ENCODE measurements at regions not wholly inside any gene's neighbourhood (a gene's known extent, or its start where the extent isn't known, plus 50 kb on each side); places are given as distances from the start of the nearest gene placed in this dataset.

GRCh38 chr2:78887446-78887845, 138.1 kb upstream of the REG3G start:
- no peaks in the 10 kb centered on the region for H3K4me1 ChIP-seq
- H3K27me3 ChIP-seq (replicated peaks; ENCODE audit: control insufficient read depth, insufficient read depth, low read length), result no peaks in the 10 kb centered on the region
- intact Hi-C loops (cut with micrococcal nuclease; ENCODE audit: unreplicated experiment), result no loop called here
- H3K27ac Mint-ChIP-seq (ENCODE audit: unreplicated experiment), result no peak overlapping the region
- H3K9me3 ChIP-seq, result no peaks in the 10 kb centered on the region
- H3K27me3 Mint-ChIP-seq (ENCODE audit: insufficient read depth, unreplicated experiment), result peaks cover 28% of the 10 kb centered on the region
- H3K36me3 Mint-ChIP-seq (ENCODE audit: insufficient read depth, unreplicated experiment), result no peaks in the 10 kb centered on the region
- no peaks in the 10 kb centered on the region for H3K9me3 Mint-ChIP-seq (ENCODE audit: unreplicated experiment)
- CTCF ChIA-PET, result interaction anchor here (0.6 kb wide), 1 partner anchor 112 kb away, joined by 4 read pairs; no protein-coding TSS in a partner anchor
- H3K4me3 ChIP-seq (ENCODE audit: low read depth, low read length), result no peak overlapping the region
- no peak for TF ChIP-seq CTCF (IDR thresholded peaks at IDR 0.05; ENCODE audit: insufficient read depth in 1 of 2, low read depth in 1 of 2, low read length in 1 of 2, severe bottlenecking in 1 of 2, unreplicated experiment in 1 of 2)
- no peaks in the 10 kb centered on the region for H3K36me3 ChIP-seq (ENCODE audit: control insufficient read depth, insufficient read depth, low read length)
- H3K4me1 Mint-ChIP-seq (ENCODE audit: low read depth, unreplicated experiment), result no peaks in the 10 kb centered on the region
- POLR2A ChIA-PET, result no interaction called here
- DNase-seq, result no peak
- H3K4me3 Mint-ChIP-seq (ENCODE audit: unreplicated experiment), result no peak overlapping the region
- no TSS peak for BruUV-seq (replicated peaks)

- intact Hi-C loops (cut with micrococcal nuclease; ENCODE audit: unreplicated experiment), result no loop called here
- Mint-ChIP-seq H3K9me3 (ENCODE audit: unreplicated experiment) (no peaks in the 10 kb centered on the region), H3K36me3 (ENCODE audit: insufficient read depth, unreplicated experiment) (no peaks in the 10 kb centered on the region), H3K27ac (ENCODE audit: unreplicated experiment) (no peak overlapping the region), H3K4me3 (ENCODE audit: unreplicated experiment) (no peak overlapping the region), H3K27me3 (ENCODE audit: insufficient read depth, unreplicated experiment) (peaks cover 21% of the 10 kb centered on the region), H3K4me1 (ENCODE audit: low read depth, unreplicated experiment) (no peaks in the 10 kb centered on the region)
- no peak for TF ChIP-seq CTCF (IDR thresholded peaks at IDR 0.05; ENCODE audit: insufficient read depth in 1 of 2, low read depth in 1 of 2, low read length in 1 of 2, severe bottlenecking in 1 of 2, unreplicated experiment in 1 of 2)
- ChIA-PET CTCF (no interaction called here), POLR2A (no interaction called here)
- DNase-seq, result no peak
- no TSS peak for BruUV-seq (replicated peaks)
- H3K9me3 ChIP-seq, result no peaks in the 10 kb centered on the region
- no peak overlapping the region for H3K4me3 ChIP-seq (ENCODE audit: low read depth, low read length)
- no peaks in the 10 kb centered on the region for H3K27me3 ChIP-seq (replicated peaks; ENCODE audit: control insufficient read depth, insufficient read depth, low read length)
- no peaks in the 10 kb centered on the region for H3K36me3 ChIP-seq (ENCODE audit: control insufficient read depth, insufficient read depth, low read length)
- H3K4me1 ChIP-seq, result no peaks in the 10 kb centered on the region
These were observed 134.6 kb upstream of the REG3G start for GRCh38 chr2:78890935-78891334.

GRCh38 chr2:78892295-78892694, 133.2 kb upstream of the REG3G start:
- ChIA-PET CTCF (no interaction called here), POLR2A (no interaction called here)
- no peaks in the 10 kb centered on the region for H3K9me3 ChIP-seq
- H3K4me1 Mint-ChIP-seq (ENCODE audit: low read depth, unreplicated experiment), result no peaks in the 10 kb centered on the region
- no peak overlapping the region for H3K4me3 Mint-ChIP-seq (ENCODE audit: unreplicated experiment)
- no peak for TF ChIP-seq CTCF (IDR thresholded peaks at IDR 0.05; ENCODE audit: insufficient read depth in 1 of 2, low read depth in 1 of 2, low read length in 1 of 2, severe bottlenecking in 1 of 2, unreplicated experiment in 1 of 2)
- H3K27me3 ChIP-seq (replicated peaks; ENCODE audit: control insufficient read depth, insufficient read depth, low read length), result no peaks in the 10 kb centered on the region
- no peaks in the 10 kb centered on the region for H3K4me1 ChIP-seq
- no peaks in the 10 kb centered on the region for H3K36me3 Mint-ChIP-seq (ENCODE audit: insufficient read depth, unreplicated experiment)
- no peak overlapping the region for H3K27ac Mint-ChIP-seq (ENCODE audit: unreplicated experiment)
- intact Hi-C loops (cut with micrococcal nuclease; ENCODE audit: unreplicated experiment), result no loop called here
- peaks cover 21% of the 10 kb centered on the region for H3K27me3 Mint-ChIP-seq (ENCODE audit: insufficient read depth, unreplicated experiment)
- H3K9me3 Mint-ChIP-seq (ENCODE audit: unreplicated experiment), result no peaks in the 10 kb centered on the region
- DNase-seq, result no peak
- no peak overlapping the region for H3K4me3 ChIP-seq (ENCODE audit: low read depth, low read length)
- no peaks in the 10 kb centered on the region for H3K36me3 ChIP-seq (ENCODE audit: control insufficient read depth, insufficient read depth, low read length)
- BruUV-seq (replicated peaks), result no TSS peak
